ENCODE measurements at regions not wholly inside any gene's neighbourhood (a gene's known extent, or its start where the extent isn't known, plus 50 kb on each side); places are given as distances from the start of the nearest gene placed in this dataset.

- no peak for DNase-seq
These were observed 239.9 kb downstream of the ATPSCKMT start for GRCh38 chr5:10009802-10010201.

- DNase-seq: no peak
These were observed 262.6 kb downstream of the ATPSCKMT start for GRCh38 chr5:9987101-9987500.

- DNase-seq: peak; percentile 42
These were observed 272.6 kb downstream of the ATPSCKMT start for GRCh38 chr5:9977070-9977469.

- no peak for DNase-seq
These were observed 273.1 kb downstream of the ATPSCKMT start for GRCh38 chr5:9976621-9977020.

- DNase-seq: no peak
These were observed 277.6 kb downstream of the ATPSCKMT start for GRCh38 chr5:9972059-9972458.

GRCh38 chr5:9971301-9971700, 278.4 kb downstream of the ATPSCKMT start:
- DNase-seq: no peak

GRCh38 chr5:9958914-9959313, 290.8 kb downstream of the ATPSCKMT start:
- no peak for DNase-seq

GRCh38 chr5:9957214-9957613, 292.5 kb downstream of the ATPSCKMT start:
- no peak for DNase-seq

GRCh38 chr5:9956725-9957124, 293.0 kb downstream of the ATPSCKMT start:
- DNase-seq: no peak

GRCh38 chr5:9955586-9955985, 294.1 kb downstream of the ATPSCKMT start:
- DNase-seq: no peak

- DNase-seq: no peak
These were observed 294.8 kb downstream of the ATPSCKMT start for GRCh38 chr5:9954869-9955268.

GRCh38 chr5:9953691-9954090, 296.0 kb downstream of the ATPSCKMT start:
- DNase-seq: peak; percentile 16

GRCh38 chr5:9951865-9952516, 297.7 kb downstream of the ATPSCKMT start:
- DNase-seq: no peak

- DNase-seq: no peak
These were observed 301.7 kb downstream of the ATPSCKMT start for GRCh38 chr5:9947944-9948343.

GRCh38 chr5:9947225-9947714, 302.4 kb downstream of the ATPSCKMT start:
- DNase-seq: no peak

GRCh38 chr5:9932770-9933169, 302.6 kb upstream of the TAS2R1 start:
- no peak for DNase-seq

GRCh38 chr5:9930156-9930555, 300.0 kb upstream of the TAS2R1 start:
- no peak for DNase-seq

- no peak for DNase-seq
These were observed 298.2 kb upstream of the TAS2R1 start for GRCh38 chr5:9928326-9928725.

- no peak for DNase-seq
These were observed 297.4 kb upstream of the TAS2R1 start for GRCh38 chr5:9927521-9927997.

GRCh38 chr5:9927106-9927505, 297.0 kb upstream of the TAS2R1 start:
- DNase-seq: no peak

GRCh38 chr5:9924614-9925013, 294.5 kb upstream of the TAS2R1 start:
- DNase-seq: no peak

- DNase-seq: no peak
These were observed 292.6 kb upstream of the TAS2R1 start for GRCh38 chr5:9922719-9923118.

- no peak for DNase-seq
These were observed 290.5 kb upstream of the TAS2R1 start for GRCh38 chr5:9920697-9921096.

- no peak for DNase-seq
These were observed 289.3 kb upstream of the TAS2R1 start for GRCh38 chr5:9919306-9920030.
